Mesendoderm (in vitro differentiated cells): ENCODE measurements at regions not wholly inside any gene's neighbourhood (a gene's known extent, or its start where the extent isn't known, plus 50 kb on each side); places are given as distances from the start of the nearest gene placed in this dataset.
A peak's percentile ranks its signal among the peaks of the same experiment; 100 is the strongest.

Experiments
- DNase-seq: peaks from one replicate; pipeline ENCODE4 v3.0.0; 2013
- H2AK5ac ChIP-seq: 2 replicates; pipeline ENCODE4 v1.6.1; 2013; ENCODE audit warnings: low read length, inconsistent platforms
- H2BK120ac ChIP-seq: 2 replicates; pipeline ENCODE4 v1.6.1; 2013; ENCODE audit warnings: low read depth, mild to moderate bottlenecking, low read length, moderate library complexity, mixed read lengths
- H2BK15ac ChIP-seq: replicated peaks from 2 replicates; pipeline ENCODE4 v1.6.1; 2013; ENCODE audit warnings: low read depth, mild to moderate bottlenecking, moderate library complexity
- H2BK5ac ChIP-seq: 2 replicates; pipeline ENCODE4 v1.6.1; 2013; ENCODE audit warnings: low read length, inconsistent platforms
- H3K18ac ChIP-seq: 2 replicates; pipeline ENCODE4 v1.6.1; 2013; ENCODE audit warnings: mild to moderate bottlenecking, low read length, mixed read lengths
- H3K23ac ChIP-seq: one replicate; pipeline ENCODE4 v1.6.1; 2013; ENCODE audit warnings: low read length
- H3K27ac ChIP-seq: 2 replicates; pipeline ENCODE4 v1.5.1; 2013; ENCODE audit warnings: low read depth, mild to moderate bottlenecking, inconsistent platforms, low read length, moderate library complexity
- H3K27me3 ChIP-seq: 2 replicates; pipeline ENCODE4 v1.6.1; 2013; ENCODE audit warnings: low read length, control low read depth, mild to moderate bottlenecking, inconsistent platforms; ENCODE audit not compliant: insufficient read depth, poor library complexity
- H3K36me3 ChIP-seq: 2 replicates; pipeline ENCODE4 v1.6.1; 2013; ENCODE audit warnings: low read length, inconsistent platforms; ENCODE audit not compliant: control insufficient read depth, insufficient read depth
- H3K4ac ChIP-seq: one replicate; pipeline ENCODE4 v1.6.1; 2013; ENCODE audit warnings: low read depth, mild to moderate bottlenecking, low read length, moderate library complexity
- H3K4me1 ChIP-seq: 2 replicates; pipeline ENCODE4 v1.6.1; 2013; ENCODE audit warnings: low read depth, low read length, inconsistent platforms; ENCODE audit not compliant: control insufficient read depth
- H3K4me2 ChIP-seq: 2 replicates; pipeline ENCODE4 v1.6.1; 2013; ENCODE audit warnings: low read length
- H3K4me3 ChIP-seq: 2 replicates; pipeline ENCODE4 v1.5.1; 2013; ENCODE audit warnings: mild to moderate bottlenecking, low read length
- H3K56ac ChIP-seq: one replicate; pipeline ENCODE4 v1.6.1; 2013; ENCODE audit warnings: low read length
- H3K79me1 ChIP-seq: 2 replicates; pipeline ENCODE4 v1.6.1; 2013; ENCODE audit warnings: low read length, inconsistent platforms
- H3K79me2 ChIP-seq: 2 replicates; pipeline ENCODE4 v1.6.1; 2013; ENCODE audit warnings: mild to moderate bottlenecking, low read length; ENCODE audit not compliant: control insufficient read depth, insufficient read depth
- H3K9ac ChIP-seq: 2 replicates; pipeline ENCODE4 v1.6.1; 2013; ENCODE audit warnings: low read length, inconsistent platforms
- H4K5ac ChIP-seq: one replicate; pipeline ENCODE4 v1.6.1; 2013; ENCODE audit warnings: low read length
- H4K8ac ChIP-seq: one replicate; pipeline ENCODE4 v1.6.1; 2013; ENCODE audit warnings: low read depth, mild to moderate bottlenecking, control low read depth, low read length, moderate library complexity
- WGBS: extraction: QIAGEN DNeasy Blood & Tissue Kit; methylation state at CpG from one replicate; pipeline ENCODE4 v1.1.7; 2013; ENCODE audit warnings: low lambda C conversion rate, missing lambda C conversion rate; ENCODE audit not compliant: insufficient coverage; ENCODE audit errors: extremely low coverage; 5-methylcytosine and 5-hydroxymethylcytosine counted together

GRCh38 chr9:14530366-14530765 is 162.9 kb downstream of the ZDHHC21 start:
- H3K79me1 ChIP-seq: no peaks in the 10 kb centered on the region
- H4K5ac ChIP-seq: no peak overlapping the region
- H3K4me1 ChIP-seq: peaks cover 23% of the 10 kb centered on the region
- H3K4me3 ChIP-seq: no peak overlapping the region
- H3K18ac ChIP-seq: no peak overlapping the region
- H3K27ac ChIP-seq: no peak overlapping the region
- H2BK120ac ChIP-seq: no peak overlapping the region
- no peaks in the 10 kb centered on the region for H3K79me2 ChIP-seq
- no peak for DNase-seq
- no peak overlapping the region for H3K4ac ChIP-seq
- H3K56ac ChIP-seq: peak overlapping the region; percentile 53
- no peaks in the 10 kb centered on the region for H3K27me3 ChIP-seq
- no peak overlapping the region for H3K9ac ChIP-seq
- no CpG with 5 or more reads among the region's 6 CpGs for WGBS
- no peak overlapping the region for H3K4me2 ChIP-seq
- H2AK5ac ChIP-seq: no peak overlapping the region
- H2BK5ac ChIP-seq: no peak overlapping the region
- H4K8ac ChIP-seq: no peak overlapping the region
- H3K23ac ChIP-seq: no peak overlapping the region
- no peaks in the 10 kb centered on the region for H3K36me3 ChIP-seq
- H2BK15ac ChIP-seq: no peak overlapping the region

GRCh38 chr9:14529629-14530028 is 163.6 kb downstream of the ZDHHC21 start:
- WGBS: 100% methylated on average over 2 of the region's 4 CpGs
- H3K79me1 ChIP-seq: no peaks in the 10 kb centered on the region
- H3K4me2 ChIP-seq: no peak overlapping the region

GRCh38 chr9:14529054-14529453 is 164.2 kb downstream of the ZDHHC21 start:
- Histone ChIP-seq H4K5ac (no peak overlapping the region), H3K4ac (no peak overlapping the region), H2BK15ac (no peak overlapping the region), H3K27me3 (no peaks in the 10 kb centered on the region), H3K79me1 (no peaks in the 10 kb centered on the region), H2BK120ac (no peak overlapping the region), H3K4me2 (no peak overlapping the region), H3K79me2 (no peaks in the 10 kb centered on the region), H3K56ac (no peak overlapping the region), H3K4me3 (no peak overlapping the region), H4K8ac (no peak overlapping the region), H2AK5ac (no peak overlapping the region), H2BK5ac (no peak overlapping the region), H3K18ac (no peak overlapping the region), H3K23ac (no peak overlapping the region), H3K9ac (no peak overlapping the region), H3K27ac (no peak overlapping the region), H3K36me3 (no peaks in the 10 kb centered on the region), H3K4me1 (peaks cover 12% of the 10 kb centered on the region)
- DNase-seq: no peak
- WGBS: no CpG with 5 or more reads among the region's 3 CpGs

More at GRCh38 chr9:14529629-14530028, 163.6 kb downstream of the ZDHHC21 start:
- DNase-seq: no peak
- H3K4me3 ChIP-seq: no peak overlapping the region
- no peak overlapping the region for H4K8ac ChIP-seq
- H3K23ac ChIP-seq: no peak overlapping the region
- no peaks in the 10 kb centered on the region for H3K27me3 ChIP-seq
- no peak overlapping the region for H3K27ac ChIP-seq
- H2BK5ac ChIP-seq: no peak overlapping the region
- no peak overlapping the region for H3K18ac ChIP-seq
- no peak overlapping the region for H2BK120ac ChIP-seq
- no peak overlapping the region for H3K4ac ChIP-seq
- H4K5ac ChIP-seq: no peak overlapping the region
- H3K4me1 ChIP-seq: peaks cover 17% of the 10 kb centered on the region
- H2BK15ac ChIP-seq: no peak overlapping the region
- H2AK5ac ChIP-seq: no peak overlapping the region
- H3K36me3 ChIP-seq: no peaks in the 10 kb centered on the region
- H3K79me2 ChIP-seq: no peaks in the 10 kb centered on the region
- no peak overlapping the region for H3K56ac ChIP-seq
- H3K9ac ChIP-seq: no peak overlapping the region

- Histone ChIP-seq H3K4me1 (peaks cover 6% of the 10 kb centered on the region), H3K36me3 (no peaks in the 10 kb centered on the region), H3K4ac (no peak overlapping the region), H3K9ac (no peak overlapping the region), H3K4me2 (no peak overlapping the region), H2BK5ac (no peak overlapping the region), H4K5ac (no peak overlapping the region), H3K23ac (no peak overlapping the region), H3K56ac (no peak overlapping the region), H2BK120ac (no peak overlapping the region), H3K4me3 (no peak overlapping the region), H4K8ac (no peak overlapping the region), H2AK5ac (no peak overlapping the region), H3K18ac (no peak overlapping the region), H3K27me3 (no peaks in the 10 kb centered on the region), H2BK15ac (no peak overlapping the region), H3K27ac (no peak overlapping the region), H3K79me1 (no peaks in the 10 kb centered on the region), H3K79me2 (no peaks in the 10 kb centered on the region)
- WGBS: no CpG with 5 or more reads among the region's 4 CpGs
- no peak for DNase-seq
These were observed 166.7 kb downstream of the ZDHHC21 start for GRCh38 chr9:14526504-14526903.

GRCh38 chr9:14525856-14526255 is 167.4 kb downstream of the ZDHHC21 start:
- Histone ChIP-seq H2AK5ac (no peak overlapping the region), H3K4me1 (peaks cover 3% of the 10 kb centered on the region), H3K4me3 (no peak overlapping the region), H3K23ac (no peak overlapping the region), H3K27me3 (no peaks in the 10 kb centered on the region), H3K18ac (no peak overlapping the region), H2BK5ac (no peak overlapping the region), H4K8ac (no peak overlapping the region), H3K9ac (no peak overlapping the region), H2BK15ac (no peak overlapping the region), H3K4ac (no peak overlapping the region), H3K27ac (no peak overlapping the region), H3K4me2 (no peak overlapping the region), H4K5ac (no peak overlapping the region), H3K79me1 (no peaks in the 10 kb centered on the region), H3K36me3 (no peaks in the 10 kb centered on the region), H2BK120ac (no peak overlapping the region), H3K79me2 (no peaks in the 10 kb centered on the region), H3K56ac (no peak overlapping the region)
- no peak for DNase-seq
- WGBS: no CpG with 5 or more reads among the region's 6 CpGs

GRCh38 chr9:14524873-14525515 is 168.2 kb downstream of the ZDHHC21 start:
- H3K23ac ChIP-seq: no peak overlapping the region
- no peak overlapping the region for H3K4me3 ChIP-seq
- DNase-seq: no peak
- no peak overlapping the region for H2BK5ac ChIP-seq
- no peak overlapping the region for H3K18ac ChIP-seq
- no peak overlapping the region for H4K5ac ChIP-seq
- no peaks in the 10 kb centered on the region for H3K4me1 ChIP-seq
- peak overlapping the region; percentile 8 for H3K56ac ChIP-seq
- no peaks in the 10 kb centered on the region for H3K36me3 ChIP-seq
- no peaks in the 10 kb centered on the region for H3K79me2 ChIP-seq
- no peak overlapping the region for H3K27ac ChIP-seq
- no peak overlapping the region for H3K4ac ChIP-seq
- no peak overlapping the region for H2AK5ac ChIP-seq
- no peak overlapping the region for H2BK120ac ChIP-seq
- WGBS: no CpG with 5 or more reads among the region's 8 CpGs
- no peaks in the 10 kb centered on the region for H3K27me3 ChIP-seq
- H3K79me1 ChIP-seq: no peaks in the 10 kb centered on the region
- H3K9ac ChIP-seq: no peak overlapping the region
- no peak overlapping the region for H3K4me2 ChIP-seq
- no peak overlapping the region for H4K8ac ChIP-seq
- H2BK15ac ChIP-seq: no peak overlapping the region
